ENCODE measurements at regions not wholly inside any gene's neighbourhood (a gene's known extent, or its start where the extent isn't known, plus 50 kb on each side); places are given as distances from the start of the nearest gene placed in this dataset.

GRCh38 chr20:41726727-41727126 is 108.5 kb upstream of the CHD6 start:
- Histone ChIP-seq H3K27me3 (no peaks in the 10 kb centered on the region), H3K4me3 (no peak overlapping the region), H3K9me3 (no peaks in the 10 kb centered on the region), H3K36me3 (no peaks in the 10 kb centered on the region), H3K27ac (no peak overlapping the region), H3K4me1 (no peaks in the 10 kb centered on the region)
- no peak for DNase-seq (ENCODE audit: low spot score)
- TF ChIP-seq CTCF (IDR thresholded peaks at IDR 0.05), result no peak

GRCh38 chr20:41719151-41719550 is 101.0 kb upstream of the CHD6 start:
- DNase-seq (ENCODE audit: low spot score), result no peak
- no peak for TF ChIP-seq CTCF (IDR thresholded peaks at IDR 0.05)
- no peaks in the 10 kb centered on the region for H3K27me3 ChIP-seq
- no peaks in the 10 kb centered on the region for H3K9me3 ChIP-seq
- no peak overlapping the region for H3K4me3 ChIP-seq
- H3K27ac ChIP-seq, result no peak overlapping the region
- no peaks in the 10 kb centered on the region for H3K4me1 ChIP-seq
- H3K36me3 ChIP-seq, result no peaks in the 10 kb centered on the region

DNA sequence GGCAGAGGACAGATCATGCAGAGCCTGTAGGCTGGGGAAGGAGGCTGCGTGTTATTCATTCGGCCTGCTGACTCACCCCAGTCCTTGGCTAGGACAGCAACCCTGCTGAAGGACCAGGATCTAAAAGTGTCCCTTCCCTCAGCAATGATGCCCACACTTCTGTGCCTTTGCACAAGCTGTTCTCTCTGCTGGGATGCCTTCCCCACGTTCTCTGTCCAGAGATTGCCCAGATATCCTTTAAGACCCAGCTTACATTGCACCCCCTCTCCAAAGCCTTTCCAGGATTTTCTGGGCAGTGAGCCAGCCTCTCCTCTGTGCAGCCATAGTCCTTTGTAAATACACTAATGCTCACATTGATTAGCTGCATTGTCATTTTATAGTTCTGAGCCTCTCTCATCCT is 99.3 kb upstream of the CHD6 start:
- no peak for DNase-seq (ENCODE audit: low spot score)
- no peak overlapping the region for H3K27ac ChIP-seq
- no peaks in the 10 kb centered on the region for H3K9me3 ChIP-seq
- H3K4me3 ChIP-seq, result no peak overlapping the region
- H3K36me3 ChIP-seq, result no peaks in the 10 kb centered on the region
- TF ChIP-seq CTCF (IDR thresholded peaks at IDR 0.05), result no peak
- H3K4me1 ChIP-seq, result no peaks in the 10 kb centered on the region
- no peaks in the 10 kb centered on the region for H3K27me3 ChIP-seq

GRCh38 chr20:41716911-41717310 is 98.7 kb upstream of the CHD6 start:
- H3K27ac ChIP-seq, result no peak overlapping the region
- no peak overlapping the region for H3K4me3 ChIP-seq
- no peak for DNase-seq (ENCODE audit: low spot score)
- no peaks in the 10 kb centered on the region for H3K4me1 ChIP-seq
- no peaks in the 10 kb centered on the region for H3K27me3 ChIP-seq
- no peaks in the 10 kb centered on the region for H3K36me3 ChIP-seq
- TF ChIP-seq CTCF (IDR thresholded peaks at IDR 0.05), result no peak
- H3K9me3 ChIP-seq, result no peaks in the 10 kb centered on the region

DNA sequence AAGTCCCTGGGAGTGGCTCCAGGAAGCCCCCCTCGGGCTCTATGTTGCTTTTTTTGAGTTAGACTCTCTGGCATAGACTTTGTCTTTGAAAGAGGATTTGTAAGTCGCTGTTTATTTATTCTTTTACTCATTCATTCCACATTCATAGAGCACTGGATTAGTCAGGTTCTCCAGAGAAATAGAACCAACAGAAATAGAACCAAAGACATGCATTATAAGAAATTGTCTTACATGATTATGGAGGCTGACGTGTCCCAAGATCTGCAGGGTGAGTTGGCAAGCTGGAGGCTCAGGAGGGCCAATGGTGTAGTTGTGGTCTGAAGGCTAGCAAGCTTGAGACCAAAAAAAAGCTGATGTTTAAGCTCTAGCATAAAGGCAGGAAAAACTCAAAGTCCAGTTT is 98.3 kb upstream of the CHD6 start:
- no peaks in the 10 kb centered on the region for H3K4me1 ChIP-seq

More for the DNA sequence above, 98.3 kb upstream of the CHD6 start:
- Histone ChIP-seq H3K4me3 (no peak overlapping the region), H3K27me3 (no peaks in the 10 kb centered on the region), H3K27ac (no peak overlapping the region), H3K36me3 (no peaks in the 10 kb centered on the region), H3K9me3 (no peaks in the 10 kb centered on the region)
- no peak for TF ChIP-seq CTCF (IDR thresholded peaks at IDR 0.05)
- no peak for DNase-seq (ENCODE audit: low spot score)
